GM23338 (cell line): ENCODE measurements at regions not wholly inside any gene's neighbourhood (a gene's known extent, or its start where the extent isn't known, plus 50 kb on each side); places are given as distances from the start of the nearest gene placed in this dataset.

Experiments used
- CTCF ChIP-seq, 2 experiments: fragments of 200-600 bp in 1 of 2; sonication (generic) in 1 of 2; conservative IDR thresholded peaks; 2 replicates each; pipeline versions ENCODE4 v1.5.1 to v1.6.1; 2016 to 2017; ENCODE audit warnings: antibody characterized with exemption in 2 of 2, low read depth in 2 of 2, mild to moderate bottlenecking in 2 of 2, moderate library complexity in 1 of 2
- EZH2 ChIP-seq: fragments of 200-600 bp; sonication (generic); IDR thresholded peaks from one replicate; pipeline ENCODE4 v1.8.0; 2017; ENCODE audit warnings: antibody characterized with exemption, mild to moderate bottlenecking, low read depth; ENCODE audit not compliant: unreplicated experiment
- EZH2phosphoT487 ChIP-seq: fragments of 200-600 bp; sonication (generic); IDR thresholded peaks from one replicate; pipeline ENCODE4 v1.8.1; 2018; ENCODE audit warnings: antibody characterized with exemption; ENCODE audit not compliant: unreplicated experiment
- POLR2AphosphoS5 ChIP-seq: IDR thresholded peaks from 2 replicates; pipeline ENCODE4 v1.6.1; 2016; ENCODE audit warnings: antibody characterized with exemption, low read depth
- REST ChIP-seq: IDR thresholded peaks from one replicate; pipeline ENCODE4 v1.6.1; 2018; ENCODE audit warnings: antibody characterized with exemption; ENCODE audit not compliant: unreplicated experiment

- no peak for TF ChIP-seq EZH2
- no peak for TF ChIP-seq POLR2AphosphoS5
- no peak for TF ChIP-seq CTCF (conservative IDR thresholded peaks at IDR 0.05; ENCODE audit: low read depth in 2 of 2)
- TF ChIP-seq REST, result no peak
- no peak for TF ChIP-seq EZH2phosphoT487
Measured at GRCh38 chr2:176455816-176456291, 186.6 kb downstream of the MTX2 start.
